ENCODE measurements at regions not wholly inside any gene's neighbourhood (a gene's known extent, or its start where the extent isn't known, plus 50 kb on each side); places are given as distances from the start of the nearest gene placed in this dataset.

GRCh38 chr7:42476255-42476654 is 239.2 kb upstream of the GLI3 start:
- TF ChIP-seq TAF1 (IDR thresholded peaks at IDR 0.05; ENCODE audit: low read depth, low read length) (no peak), POLR2A (IDR thresholded peaks at IDR 0.05; ENCODE audit: low read depth, low read length) (no peak)
